HEK293T (cell line): ENCODE measurements at regions not wholly inside any gene's neighbourhood (a gene's known extent, or its start where the extent isn't known, plus 50 kb on each side); places are given as distances from the start of the nearest gene placed in this dataset.

Source experiments
- BHLHE40 ChIP-seq: fragments of 450-650 bp; IDR thresholded peaks from 2 replicates; pipeline ENCODE4 v1.6.1; 2016; ENCODE audit warnings: mild to moderate bottlenecking, moderate library complexity, borderline replicate concordance
- SP1 ChIP-seq: fragments of 450-650 bp; IDR thresholded peaks from 2 replicates; pipeline ENCODE4 v1.6.1; 2017
- TARDBP ChIP-seq: fragments of 450-650 bp; IDR thresholded peaks from 2 replicates; pipeline ENCODE4 v1.6.1; 2016
- ZNF384 ChIP-seq: fragments of 450-650 bp; IDR thresholded peaks from 2 replicates; pipeline ENCODE4 v1.6.1; 2016

- no peak for TF ChIP-seq BHLHE40
- no peak for TF ChIP-seq ZNF384
- TF ChIP-seq SP1 = no peak
- no peak for TF ChIP-seq TARDBP
These were observed 460.8 kb downstream of the ENC1 start for GRCh38 chr5:74179701-74180100.
